Hepatocyte (in vitro differentiated cells): ENCODE measurements at regions not wholly inside any gene's neighbourhood (a gene's known extent, or its start where the extent isn't known, plus 50 kb on each side); places are given as distances from the start of the nearest gene placed in this dataset.

Experiments used
- CTCF ChIP-seq: fragments of 200-600 bp; sonication (generic); IDR thresholded peaks from 2 replicates; pipeline ENCODE4 v1.5.1; 2016; ENCODE audit warnings: antibody characterized with exemption, mild to moderate bottlenecking; ENCODE audit not compliant: poor library complexity
- EZH2 ChIP-seq: fragments of 200-600 bp; sonication (generic); IDR thresholded peaks from 2 replicates; pipeline ENCODE4 v1.6.1; 2016; ENCODE audit warnings: antibody characterized with exemption, mild to moderate bottlenecking, borderline replicate concordance
- EZH2phosphoT487 ChIP-seq: fragments of 200-600 bp; sonication (generic); IDR thresholded peaks from one replicate; pipeline ENCODE4 v1.6.1; 2018; ENCODE audit warnings: antibody characterized with exemption, mild to moderate bottlenecking, low read depth, moderate library complexity; ENCODE audit not compliant: unreplicated experiment, severe bottlenecking

GRCh38 chr1:232184561-232185530 lies 445.1 kb downstream of the SIPA1L2 start:
- no peak for TF ChIP-seq CTCF
- TF ChIP-seq EZH2phosphoT487 = no peak
- TF ChIP-seq EZH2 = no peak
